Upper lobe of right lung (tissue), 1 donor: ENCODE measurements at regions not wholly inside any gene's neighbourhood (a gene's known extent, or its start where the extent isn't known, plus 50 kb on each side); places are given as distances from the start of the nearest gene placed in this dataset.

Experiments
- ATAC-seq: fragments of 200-7000 bp; cut with Tn5 transposase; one replicate; pipeline ENCODE4 v1.9.1; 2020; ENCODE audit warnings: mild to moderate bottlenecking, moderate library complexity
- DNase-seq: peaks from one replicate; pipeline ENCODE4 v3.0.0-alpha.2; 2020
- H3K27ac ChIP-seq: fragments of 200-600 bp; one replicate; pipeline ENCODE4 v1.8.0; 2022
- H3K27me3 ChIP-seq: fragments of 200-600 bp; one replicate; pipeline ENCODE4 v1.8.0; 2022; ENCODE audit warnings: mild to moderate bottlenecking
- H3K36me3 ChIP-seq: fragments of 200-600 bp; one replicate; pipeline ENCODE4 v1.8.0; 2022
- H3K4me1 ChIP-seq: fragments of 200-600 bp; one replicate; pipeline ENCODE4 v1.8.0; 2022
- H3K4me3 ChIP-seq: fragments of 200-600 bp; one replicate; pipeline ENCODE4 v1.8.0; 2022; ENCODE audit warnings: mild to moderate bottlenecking
- H3K9me3 ChIP-seq: fragments of 200-600 bp; one replicate; pipeline ENCODE4 v1.8.0; 2022
- CTCF ChIP-seq: fragments of 200-600 bp; IDR thresholded peaks from one replicate; pipeline ENCODE4 v1.8.0; 2022; ENCODE audit warnings: antibody characterized with exemption
- intact Hi-C: fragments of 100-400 bp; cut with DNase I; formaldehyde crosslinking; loops from one replicate; pipeline ENCODE4 v1.11.0; 2022
- donor health status: DM: no; HTN: yes; CAD: no; lungs with severe emphysema.

GRCh38 chr3:117656391-117656790, 946.8 kb downstream of the TUSC7 start:
- intact Hi-C loops = no loop called here
- H3K4me3 ChIP-seq = no peak overlapping the region

GRCh38 chr3:117657278-117657677, 947.7 kb downstream of the TUSC7 start:
- TF ChIP-seq CTCF = no peak
- intact Hi-C loops = no loop called here
- no peaks in the 10 kb centered on the region for H3K4me1 ChIP-seq
- no peaks in the 10 kb centered on the region for H3K27me3 ChIP-seq
- ATAC-seq (no peak), DNase-seq (no peak)
- H3K36me3 ChIP-seq = no peaks in the 10 kb centered on the region
- no peaks in the 10 kb centered on the region for H3K9me3 ChIP-seq
- H3K27ac ChIP-seq = no peak overlapping the region
- H3K4me3 ChIP-seq = no peak overlapping the region

More at GRCh38 chr3:117656391-117656790, 946.8 kb downstream of the TUSC7 start:
- Histone ChIP-seq H3K36me3 (no peaks in the 10 kb centered on the region), H3K27me3 (no peaks in the 10 kb centered on the region), H3K27ac (no peak overlapping the region), H3K9me3 (no peaks in the 10 kb centered on the region), H3K4me1 (no peaks in the 10 kb centered on the region)
- DNase-seq (no peak), ATAC-seq (no peak)
- no peak for TF ChIP-seq CTCF

GRCh38 chr3:117660941-117661817, 951.6 kb downstream of the TUSC7 start:
- intact Hi-C loops = no loop called here
- H3K36me3 ChIP-seq = no peaks in the 10 kb centered on the region
- H3K4me3 ChIP-seq = no peak overlapping the region
- H3K27me3 ChIP-seq = no peaks in the 10 kb centered on the region
- DNase-seq (no peak), ATAC-seq (no peak)
- H3K4me1 ChIP-seq = no peaks in the 10 kb centered on the region
- H3K9me3 ChIP-seq = no peaks in the 10 kb centered on the region
- TF ChIP-seq CTCF = no peak
- H3K27ac ChIP-seq = no peak overlapping the region

- DNase-seq (no peak), ATAC-seq (no peak)
- no peak overlapping the region for H3K27ac ChIP-seq
- intact Hi-C loops = no loop called here
- TF ChIP-seq CTCF = no peak
- H3K27me3 ChIP-seq = no peaks in the 10 kb centered on the region
- no peaks in the 10 kb centered on the region for H3K4me1 ChIP-seq
- H3K9me3 ChIP-seq = no peaks in the 10 kb centered on the region
- H3K4me3 ChIP-seq = no peak overlapping the region
- H3K36me3 ChIP-seq = no peaks in the 10 kb centered on the region
Measured at GRCh38 chr3:117661818-117662095, 952.2 kb downstream of the TUSC7 start.

- peak; percentile 27 for ATAC-seq
- no peaks in the 10 kb centered on the region for H3K4me1 ChIP-seq
- H3K4me3 ChIP-seq = no peak overlapping the region
- H3K27ac ChIP-seq = no peak overlapping the region
- DNase-seq = peak; percentile 72
- H3K9me3 ChIP-seq = no peaks in the 10 kb centered on the region
- intact Hi-C loops = no loop called here
- no peaks in the 10 kb centered on the region for H3K36me3 ChIP-seq
- TF ChIP-seq CTCF = no peak
- H3K27me3 ChIP-seq = no peaks in the 10 kb centered on the region
Measured at GRCh38 chr3:117665296-117665695, 955.7 kb downstream of the TUSC7 start.

- ATAC-seq (no peak), DNase-seq (no peak)
- Histone ChIP-seq H3K4me1 (no peaks in the 10 kb centered on the region), H3K36me3 (no peaks in the 10 kb centered on the region), H3K27ac (no peak overlapping the region), H3K9me3 (no peaks in the 10 kb centered on the region), H3K4me3 (no peak overlapping the region), H3K27me3 (no peaks in the 10 kb centered on the region)
- TF ChIP-seq CTCF = no peak
- intact Hi-C loops = no loop called here
Measured at GRCh38 chr3:117666325-117666724, 956.7 kb downstream of the TUSC7 start.
